Fibroblast of lung (primary cell): ENCODE measurements at regions not wholly inside any gene's neighbourhood (a gene's known extent, or its start where the extent isn't known, plus 50 kb on each side); places are given as distances from the start of the nearest gene placed in this dataset.

Experiments
- EZH2 ChIP-seq: IDR thresholded peaks from 2 replicates; pipeline ENCODE4 v1.5.1; 2012; ENCODE audit warnings: low read length, control low read depth, mild to moderate bottlenecking; ENCODE audit errors: missing control alignments
- TF ChIP-seq, protein P1 (sequence below), 2 donors: IDR thresholded peaks in 1 of 2; conservative IDR thresholded peaks in 1 of 2; 1 replicate in 1 of 2; 2 replicates in 1 of 2; pipeline ENCODE4 v1.5.1; 2011 to 2012; ENCODE audit warnings: low read length in 2 of 2, control low read depth in 1 of 2, inconsistent platforms in 1 of 2, low read depth in 1 of 2, mild to moderate bottlenecking in 1 of 2

DNA sequence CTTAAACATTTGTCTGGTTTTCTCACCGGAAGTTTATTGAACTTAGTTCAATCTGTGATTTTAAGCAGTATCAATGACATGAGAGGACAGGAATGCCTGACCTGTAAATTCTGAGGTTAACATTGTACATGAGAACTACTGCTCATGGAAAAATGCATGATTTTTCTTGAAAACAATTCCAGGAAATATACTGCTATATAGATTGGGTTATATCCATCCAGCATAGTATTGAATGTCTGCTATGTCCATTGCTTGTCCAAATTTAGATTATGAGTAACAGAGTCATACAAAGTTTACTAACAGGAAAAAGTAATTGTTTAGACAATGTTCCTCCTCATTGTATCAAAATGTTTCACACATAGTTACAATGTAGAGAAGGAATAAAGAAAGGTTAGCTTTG lies 606.8 kb downstream of the DACH1 start:
- TF ChIP-seq, protein P1, sequence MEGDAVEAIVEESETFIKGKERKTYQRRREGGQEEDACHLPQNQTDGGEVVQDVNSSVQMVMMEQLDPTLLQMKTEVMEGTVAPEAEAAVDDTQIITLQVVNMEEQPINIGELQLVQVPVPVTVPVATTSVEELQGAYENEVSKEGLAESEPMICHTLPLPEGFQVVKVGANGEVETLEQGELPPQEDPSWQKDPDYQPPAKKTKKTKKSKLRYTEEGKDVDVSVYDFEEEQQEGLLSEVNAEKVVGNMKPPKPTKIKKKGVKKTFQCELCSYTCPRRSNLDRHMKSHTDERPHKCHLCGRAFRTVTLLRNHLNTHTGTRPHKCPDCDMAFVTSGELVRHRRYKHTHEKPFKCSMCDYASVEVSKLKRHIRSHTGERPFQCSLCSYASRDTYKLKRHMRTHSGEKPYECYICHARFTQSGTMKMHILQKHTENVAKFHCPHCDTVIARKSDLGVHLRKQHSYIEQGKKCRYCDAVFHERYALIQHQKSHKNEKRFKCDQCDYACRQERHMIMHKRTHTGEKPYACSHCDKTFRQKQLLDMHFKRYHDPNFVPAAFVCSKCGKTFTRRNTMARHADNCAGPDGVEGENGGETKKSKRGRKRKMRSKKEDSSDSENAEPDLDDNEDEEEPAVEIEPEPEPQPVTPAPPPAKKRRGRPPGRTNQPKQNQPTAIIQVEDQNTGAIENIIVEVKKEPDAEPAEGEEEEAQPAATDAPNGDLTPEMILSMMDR (conservative IDR thresholded peaks at IDR 0.05 in 1 of 2, IDR thresholded peaks at IDR 0.05 in 1 of 2; ENCODE audit: low read depth in 1 of 2, low read length in 2 of 2) = no peak
- no peak for TF ChIP-seq EZH2
